Mesenteric fat pad (tissue), 1 donor: ENCODE measurements at regions not wholly inside any gene's neighbourhood (a gene's known extent, or its start where the extent isn't known, plus 50 kb on each side); places are given as distances from the start of the nearest gene placed in this dataset.

Experiments
- DNase-seq: peaks from one replicate; pipeline ENCODE4 v3.0.0-alpha.2; 2020; ENCODE audit warnings: low spot score
- donor health status: DM: yes; HTN: yes; CAD: no.

- no peak for DNase-seq
Observed at GRCh38 chr13:59441596-59442280, 722.0 kb downstream of the DIAPH3 start.

GRCh38 chr13:59442461-59442860 lies 721.3 kb downstream of the DIAPH3 start:
- no peak for DNase-seq

- no peak for DNase-seq
Observed at GRCh38 chr13:59442944-59443486, 720.7 kb downstream of the DIAPH3 start.

GRCh38 chr13:59444210-59444857 lies 719.4 kb downstream of the DIAPH3 start:
- DNase-seq: no peak

- no peak for DNase-seq
Observed at GRCh38 chr13:59445812-59446211, 717.9 kb downstream of the DIAPH3 start.

GRCh38 chr13:59446391-59446790 lies 717.3 kb downstream of the DIAPH3 start:
- DNase-seq: no peak

- no peak for DNase-seq
Observed at GRCh38 chr13:59447031-59447430, 716.7 kb downstream of the DIAPH3 start.

- no peak for DNase-seq
Observed at GRCh38 chr13:59447846-59448620, 715.7 kb downstream of the DIAPH3 start.

- DNase-seq: no peak
Observed at GRCh38 chr13:59449750-59450149, 714.0 kb downstream of the DIAPH3 start.

- no peak for DNase-seq
Observed at GRCh38 chr13:59450229-59450628, 713.5 kb downstream of the DIAPH3 start.

GRCh38 chr13:59451236-59451635 lies 712.5 kb downstream of the DIAPH3 start:
- DNase-seq: no peak

- no peak for DNase-seq
Observed at GRCh38 chr13:59452189-59452890, 711.4 kb downstream of the DIAPH3 start.

- DNase-seq: no peak
Observed at GRCh38 chr13:59458908-59459579, 704.7 kb downstream of the DIAPH3 start.

GRCh38 chr13:59459972-59460371 lies 703.8 kb downstream of the DIAPH3 start:
- no peak for DNase-seq

- DNase-seq: no peak
Observed at GRCh38 chr13:59461411-59461810, 702.3 kb downstream of the DIAPH3 start.

- DNase-seq: no peak
Observed at GRCh38 chr13:59463023-59463422, 700.7 kb downstream of the DIAPH3 start.

GRCh38 chr13:59464926-59465325 lies 698.8 kb downstream of the DIAPH3 start:
- DNase-seq: no peak

GRCh38 chr13:59468396-59468795 lies 695.3 kb downstream of the DIAPH3 start:
- DNase-seq: no peak

GRCh38 chr13:59471106-59471505 lies 692.6 kb downstream of the DIAPH3 start:
- no peak for DNase-seq

- no peak for DNase-seq
Observed at GRCh38 chr13:59472134-59472533, 691.6 kb downstream of the DIAPH3 start.

GRCh38 chr13:59474696-59475095 lies 689.0 kb downstream of the DIAPH3 start:
- DNase-seq: no peak
